ENCODE measurements at regions not wholly inside any gene's neighbourhood (a gene's known extent, or its start where the extent isn't known, plus 50 kb on each side); places are given as distances from the start of the nearest gene placed in this dataset.
"Not testable (repeated sequence)": the region's sequence is repeated elsewhere in the genome, so short reads cannot be mapped to it uniquely, and the experiment has no call there.

GRCh38 chr4:23080171-23080570 lies 387.4 kb downstream of the GBA3 start:
- not testable (repeated sequence) for TF ChIP-seq CTCF, POLR2A (IDR thresholded peaks at IDR 0.05)
